ENCODE measurements at regions not wholly inside any gene's neighbourhood (a gene's known extent, or its start where the extent isn't known, plus 50 kb on each side); places are given as distances from the start of the nearest gene placed in this dataset.

- DNase-seq (ENCODE audit: low read depth): no peak
These were observed 66.2 kb upstream of the SDK1 start for GRCh38 chr7:3234851-3235250.

- no peak for DNase-seq (ENCODE audit: low read depth)
These were observed 65.7 kb upstream of the SDK1 start for GRCh38 chr7:3235322-3235721.

- DNase-seq (ENCODE audit: low read depth): no peak
These were observed 64.8 kb upstream of the SDK1 start for GRCh38 chr7:3236268-3236667.

- DNase-seq (ENCODE audit: low read depth): no peak
These were observed 62.4 kb upstream of the SDK1 start for GRCh38 chr7:3238525-3239210.

GRCh38 chr7:3239291-3239691, 61.8 kb upstream of the SDK1 start:
- DNase-seq (ENCODE audit: low read depth): no peak

GRCh38 chr7:3240826-3241430, 60.1 kb upstream of the SDK1 start:
- no peak for DNase-seq (ENCODE audit: low read depth)

- no peak for DNase-seq (ENCODE audit: low read depth)
These were observed 59.3 kb upstream of the SDK1 start for GRCh38 chr7:3241686-3242258.

- no peak for DNase-seq (ENCODE audit: low read depth)
These were observed 58.6 kb upstream of the SDK1 start for GRCh38 chr7:3242398-3242972.

GRCh38 chr7:3243256-3243655, 57.8 kb upstream of the SDK1 start:
- DNase-seq (ENCODE audit: low read depth): no peak

- DNase-seq (ENCODE audit: low read depth): no peak
These were observed 57.4 kb upstream of the SDK1 start for GRCh38 chr7:3243680-3244079.

GRCh38 chr7:3244241-3244814, 56.7 kb upstream of the SDK1 start:
- DNase-seq (ENCODE audit: low read depth): no peak

- no peak for DNase-seq (ENCODE audit: low read depth)
These were observed 56.0 kb upstream of the SDK1 start for GRCh38 chr7:3245077-3245476.

- no peak for DNase-seq (ENCODE audit: low read depth)
These were observed 55.3 kb upstream of the SDK1 start for GRCh38 chr7:3245721-3246120.

GRCh38 chr7:3246127-3246526, 54.9 kb upstream of the SDK1 start:
- no peak for DNase-seq (ENCODE audit: low read depth)

- DNase-seq (ENCODE audit: low read depth): no peak
These were observed 54.4 kb upstream of the SDK1 start for GRCh38 chr7:3246651-3247050.

- DNase-seq (ENCODE audit: low read depth): no peak
These were observed 50.3 kb upstream of the SDK1 start for GRCh38 chr7:3250725-3251124.
